Daoy (cell line): ENCODE measurements at regions not wholly inside any gene's neighbourhood (a gene's known extent, or its start where the extent isn't known, plus 50 kb on each side); places are given as distances from the start of the nearest gene placed in this dataset.

Experiments
- DNase-seq: peaks from one replicate; pipeline ENCODE4 v3.0.0-alpha.2; 2015; ENCODE audit warnings: low read depth

GRCh38 chr11:116217441-116217840 lies 555.3 kb downstream of the BUD13 start:
- DNase-seq, result no peak

GRCh38 chr11:116217006-116217405 lies 555.8 kb downstream of the BUD13 start:
- DNase-seq, result peak; percentile 63

- DNase-seq, result peak; percentile 8
These were observed 557.2 kb downstream of the BUD13 start for GRCh38 chr11:116215471-116216113.

GRCh38 chr11:116211147-116211546 lies 561.6 kb downstream of the BUD13 start:
- DNase-seq, result no peak

GRCh38 chr11:116210663-116211062 lies 562.1 kb downstream of the BUD13 start:
- no peak for DNase-seq

- DNase-seq, result no peak
These were observed 563.5 kb downstream of the BUD13 start for GRCh38 chr11:116209255-116209654.

- no peak for DNase-seq
These were observed 565.2 kb downstream of the BUD13 start for GRCh38 chr11:116207421-116208141.

GRCh38 chr11:116207019-116207418 lies 565.8 kb downstream of the BUD13 start:
- no peak for DNase-seq

- no peak for DNase-seq
These were observed 569.9 kb downstream of the BUD13 start for GRCh38 chr11:116202922-116203321.

- no peak for DNase-seq
These were observed 572.2 kb downstream of the BUD13 start for GRCh38 chr11:116200564-116200963.

GRCh38 chr11:116199182-116199581 lies 573.6 kb downstream of the BUD13 start:
- DNase-seq, result no peak

- DNase-seq, result peak; percentile 20
These were observed 578.5 kb downstream of the BUD13 start for GRCh38 chr11:116194156-116194904.

- DNase-seq, result peak; percentile 74
These were observed 579.3 kb downstream of the BUD13 start for GRCh38 chr11:116193321-116194131.

- DNase-seq, result no peak
These were observed 580.1 kb downstream of the BUD13 start for GRCh38 chr11:116192509-116193210.

GRCh38 chr11:116190861-116191260 lies 581.9 kb downstream of the BUD13 start:
- DNase-seq, result no peak

GRCh38 chr11:116189408-116190170 lies 583.2 kb downstream of the BUD13 start:
- DNase-seq, result no peak

- DNase-seq, result no peak
These were observed 584.4 kb downstream of the BUD13 start for GRCh38 chr11:116188350-116188749.

- DNase-seq, result no peak
These were observed 585.8 kb downstream of the BUD13 start for GRCh38 chr11:116187026-116187425.

GRCh38 chr11:116185551-116185950 lies 587.2 kb downstream of the BUD13 start:
- no peak for DNase-seq

- no peak for DNase-seq
These were observed 588.0 kb downstream of the BUD13 start for GRCh38 chr11:116184763-116185162.
